COLO668 (cell line): ENCODE measurements at regions not wholly inside any gene's neighbourhood (a gene's known extent, or its start where the extent isn't known, plus 50 kb on each side); places are given as distances from the start of the nearest gene placed in this dataset.

Source experiments
- DNase-seq: peaks from one replicate; lab custom pipeline; 2025; ENCODE audit not compliant: unreplicated experiment; lab: John Stamatoyannopoulos, UW

DNA sequence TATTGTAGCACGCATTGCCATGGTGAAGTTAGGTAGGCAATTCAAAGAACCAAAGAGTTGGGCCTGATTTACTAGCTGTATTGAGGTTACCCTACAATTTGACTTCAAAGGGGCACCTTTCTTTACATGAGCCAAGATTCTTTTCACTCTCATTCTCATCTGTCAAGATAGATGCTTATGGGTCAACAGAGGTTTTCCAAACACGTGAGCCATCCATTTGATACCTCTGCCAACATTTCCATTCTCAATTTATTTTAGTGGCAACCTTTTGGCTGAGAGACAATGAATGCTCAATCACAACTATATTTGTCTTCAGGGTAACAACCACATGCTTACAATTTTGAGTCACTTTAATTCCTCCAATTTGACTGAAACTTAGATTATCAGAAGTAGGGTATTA, 370.6 kb upstream of the CDH20 start:
- DNase-seq: no peak

DNA sequence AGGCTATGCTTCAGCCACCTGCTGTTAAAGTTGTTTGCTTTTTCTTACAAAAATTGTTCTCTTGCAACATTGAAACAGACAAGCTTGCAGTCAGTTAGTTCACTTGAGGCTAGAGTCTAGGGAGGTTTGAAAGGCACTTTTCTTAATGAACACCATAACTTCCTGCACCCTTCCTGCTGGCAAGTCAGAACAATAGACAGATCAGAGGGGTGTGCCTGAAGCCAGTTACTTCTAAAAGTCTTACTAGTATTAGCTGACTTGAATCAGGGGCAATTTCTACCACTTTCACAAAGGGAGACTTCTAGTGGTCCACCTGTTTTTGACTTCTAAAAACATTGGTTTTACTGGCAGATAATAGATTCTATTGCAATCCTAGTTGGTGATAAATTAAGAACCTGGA, 367.4 kb upstream of the CDH20 start:
- no peak for DNase-seq

DNA sequence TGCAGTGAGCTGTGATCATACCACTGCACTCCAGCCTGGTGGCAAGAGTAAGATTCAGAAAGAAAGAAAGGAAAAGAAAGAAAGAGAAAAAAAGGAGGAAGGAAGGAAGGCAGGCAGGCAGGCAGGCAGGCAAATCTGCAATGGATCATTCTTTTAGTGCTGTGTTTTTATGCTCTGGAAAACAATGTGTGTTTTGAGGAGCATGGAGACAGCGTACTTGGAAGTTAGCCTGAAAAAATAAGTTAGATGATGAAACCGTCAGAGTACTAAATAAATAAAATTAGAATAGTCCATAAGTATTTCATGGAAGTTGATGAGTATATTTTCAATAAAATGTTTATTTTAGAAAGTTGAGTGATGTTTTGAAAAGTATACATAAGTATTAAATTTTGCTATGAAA, 366.4 kb upstream of the CDH20 start:
- DNase-seq: no peak

DNA sequence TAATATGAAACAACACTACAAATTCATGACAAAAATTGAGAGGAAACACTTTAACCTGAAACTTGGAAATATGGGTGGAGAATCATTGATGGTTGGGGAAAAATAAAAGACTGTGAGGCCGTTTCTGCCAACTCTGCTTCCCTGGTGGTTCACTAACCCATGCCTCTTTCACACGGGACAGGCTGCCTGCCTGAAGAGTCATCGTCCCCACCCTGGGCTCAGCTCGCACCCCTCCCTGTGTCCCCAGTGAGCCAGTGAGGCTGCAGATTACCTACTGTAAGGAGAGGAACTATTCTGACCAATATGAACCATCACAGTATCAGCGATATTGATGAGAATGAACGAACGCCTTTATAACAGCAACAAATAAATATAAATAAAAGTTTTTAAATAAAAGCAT, 357.8 kb upstream of the CDH20 start:
- DNase-seq: no peak

DNA sequence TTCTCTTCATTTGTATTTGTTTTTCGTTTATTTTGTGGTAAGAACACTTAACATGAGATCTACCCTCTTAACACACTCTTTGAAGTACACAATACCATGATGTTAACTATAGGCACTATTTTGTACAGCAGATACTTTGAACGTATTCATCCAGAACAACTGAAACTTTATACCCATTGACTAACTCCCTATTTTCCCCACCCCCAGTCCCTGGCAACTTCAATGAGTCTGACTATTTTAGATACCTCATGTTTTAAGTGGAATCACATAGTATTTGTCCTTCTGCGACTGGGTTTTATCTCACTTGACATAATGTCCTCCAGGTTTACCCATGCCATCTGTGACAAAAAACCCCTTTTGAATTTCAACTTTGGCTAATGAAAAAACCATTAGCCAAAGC, 356.3 kb upstream of the CDH20 start:
- DNase-seq: no peak

DNA sequence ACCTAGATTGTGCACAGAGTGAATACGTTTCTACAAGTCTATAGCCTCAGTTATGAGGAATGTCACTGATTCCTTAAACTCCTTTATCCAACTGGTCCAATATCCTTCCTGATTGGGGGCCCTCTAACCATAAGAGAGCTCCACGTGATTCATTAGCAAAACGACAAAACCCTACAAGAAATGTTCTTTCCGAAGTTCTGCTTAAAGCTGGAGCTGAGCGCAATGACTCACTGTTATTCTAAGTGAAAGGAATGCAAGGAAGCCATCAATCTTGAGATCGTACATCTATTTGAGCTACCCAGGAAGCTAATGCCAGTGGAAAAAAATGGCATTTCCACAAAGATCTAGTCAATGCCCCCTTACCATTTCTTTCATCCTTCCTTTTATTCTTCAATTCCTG, 354.9 kb upstream of the CDH20 start:
- no peak for DNase-seq

DNA sequence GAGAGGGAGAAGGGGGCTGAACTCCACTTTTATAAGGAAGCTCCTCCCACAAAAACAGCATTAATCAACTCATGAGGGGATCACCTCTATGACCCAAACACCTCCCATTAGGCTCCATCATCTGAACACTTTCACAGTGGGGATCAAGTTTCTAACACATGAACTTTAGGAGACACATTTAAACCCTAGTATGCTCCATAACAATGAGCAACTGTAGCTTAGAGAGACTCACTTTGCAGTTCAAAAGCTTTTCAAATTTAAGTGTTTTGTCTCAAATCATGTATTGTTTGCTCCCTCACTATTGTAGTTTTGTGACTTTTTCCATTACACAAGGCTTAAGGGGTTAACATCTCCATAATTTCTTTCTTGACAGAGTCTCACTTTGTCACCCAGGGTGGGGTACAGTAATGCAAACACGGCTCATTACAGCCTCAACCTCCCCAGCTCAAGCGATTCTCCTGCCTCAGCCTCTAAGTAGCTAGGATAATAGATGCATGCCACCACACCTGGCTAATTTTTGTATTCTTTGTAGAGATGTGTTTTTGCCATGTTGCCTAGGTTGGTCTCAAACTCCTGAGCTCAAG, 352.7 kb upstream of the CDH20 start:
- DNase-seq: no peak

DNA sequence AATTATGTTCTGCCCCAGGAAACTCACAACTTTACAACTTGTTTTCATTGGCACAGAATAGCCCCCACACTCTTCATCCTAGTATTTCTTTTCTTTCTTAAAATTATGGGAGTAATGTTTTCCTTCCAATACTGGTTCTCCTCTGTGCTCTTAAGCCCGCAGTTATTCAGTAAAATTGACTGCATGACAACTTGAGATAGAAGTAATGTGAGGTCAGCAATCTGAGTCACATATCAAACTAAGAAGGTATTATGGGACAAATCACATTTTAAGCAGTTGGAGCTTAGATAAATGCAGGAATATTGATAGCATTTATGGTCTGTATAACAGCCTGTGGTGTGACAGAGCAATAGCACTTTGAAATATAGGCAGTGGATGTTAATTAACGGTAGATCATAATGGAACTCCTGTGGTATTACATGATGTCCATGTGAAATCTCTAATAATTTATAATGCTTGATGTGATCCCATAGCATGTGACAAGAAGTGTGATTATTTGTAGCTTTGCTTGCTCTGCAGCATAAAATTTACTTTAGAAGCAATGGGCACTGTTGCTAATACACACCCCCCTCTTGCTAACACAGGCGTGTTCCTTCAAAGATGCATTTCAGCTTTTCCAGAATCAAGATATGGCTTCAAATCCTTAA, 351.4 kb upstream of the CDH20 start:
- no peak for DNase-seq

DNA sequence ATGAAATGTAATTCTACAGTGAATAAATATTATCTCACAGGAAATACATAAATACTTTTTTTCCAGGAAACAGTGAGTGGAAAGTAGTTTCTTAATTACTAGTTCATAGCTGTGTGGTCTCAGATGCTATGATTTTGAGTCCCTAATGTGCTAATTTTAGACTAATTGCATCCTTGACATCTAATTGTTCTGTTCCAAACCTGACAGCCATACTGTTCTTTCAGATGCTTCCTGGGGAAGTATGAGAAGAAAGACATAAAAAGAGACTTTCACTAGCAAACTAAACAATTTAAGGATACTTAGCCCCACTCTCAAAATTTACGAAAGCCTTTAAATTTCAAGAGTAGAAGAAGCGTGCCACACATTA, 350.9 kb upstream of the CDH20 start:
- no peak for DNase-seq

DNA sequence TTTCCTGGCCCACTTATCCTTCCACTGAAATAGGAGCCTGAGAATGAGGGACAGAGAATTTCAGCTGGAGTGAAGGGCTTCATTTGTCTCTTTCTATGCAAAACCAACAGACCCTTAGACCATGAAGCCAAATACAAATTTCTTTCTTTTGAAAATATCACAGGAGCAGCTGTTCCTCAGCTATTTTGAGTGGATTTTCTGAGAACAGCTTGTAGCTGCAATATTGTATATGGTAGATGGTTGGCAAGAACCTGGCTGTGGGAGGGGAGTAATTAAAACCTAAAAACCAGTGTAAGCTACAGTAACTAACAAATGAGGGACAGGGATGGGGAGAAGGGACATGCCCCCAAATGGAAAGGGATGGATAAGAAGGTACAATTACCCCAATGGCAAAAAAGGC, 350.3 kb upstream of the CDH20 start:
- no peak for DNase-seq

DNA sequence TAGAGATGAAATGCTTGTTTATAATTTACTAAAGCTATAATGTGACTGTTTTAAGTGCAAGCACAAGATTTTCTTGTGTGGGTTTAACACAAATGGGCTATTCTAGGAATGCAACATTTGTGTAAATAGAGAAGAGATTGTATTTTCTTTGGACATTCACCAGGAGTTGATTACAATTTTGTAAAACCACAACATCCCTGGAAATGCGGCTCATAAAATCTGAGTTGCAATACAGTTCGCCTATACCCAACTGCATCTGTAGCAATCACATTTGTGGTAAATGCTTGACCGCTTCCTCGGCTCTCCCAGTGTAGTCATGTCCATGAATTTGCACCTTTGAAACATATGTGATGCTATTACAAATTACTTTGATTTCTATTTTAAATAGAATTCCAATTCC, 348.7 kb upstream of the CDH20 start:
- DNase-seq: no peak

DNA sequence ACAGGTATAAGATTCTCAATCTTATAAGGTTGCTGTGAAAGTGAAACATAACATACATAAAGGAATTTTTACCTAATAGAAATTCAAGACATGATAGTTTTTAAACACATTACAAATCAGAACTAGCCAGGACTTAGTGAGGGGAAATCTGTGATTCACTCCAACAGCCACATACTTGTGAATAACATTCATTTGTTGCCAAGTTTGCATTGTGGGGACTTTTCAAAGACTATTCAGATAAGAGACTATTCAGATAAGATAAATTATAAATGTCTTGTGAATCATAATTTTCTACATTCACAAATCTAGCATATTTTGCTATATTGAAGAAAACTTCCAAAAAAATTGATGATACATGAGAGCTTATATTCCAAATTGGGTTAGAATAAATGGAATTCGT, 345.3 kb upstream of the CDH20 start:
- no peak for DNase-seq

DNA sequence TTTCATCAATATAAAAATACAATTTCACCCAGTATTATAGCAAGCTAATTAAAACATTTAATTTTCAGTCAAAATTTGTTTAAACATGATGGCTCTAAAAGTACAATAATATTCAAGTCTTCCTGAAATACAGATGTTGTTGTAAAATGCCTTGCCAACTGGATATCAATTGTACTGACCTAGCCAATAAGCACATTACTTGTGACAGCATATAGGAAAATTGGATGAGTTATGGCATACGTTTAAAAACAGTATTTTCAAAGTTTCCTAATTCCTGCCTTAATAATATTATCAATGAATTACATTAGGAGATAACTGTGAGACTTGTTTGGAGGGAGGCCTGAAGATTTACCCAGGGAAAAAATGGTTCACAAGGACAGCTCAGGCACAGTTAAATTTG, 336.9 kb upstream of the CDH20 start:
- no peak for DNase-seq

DNA sequence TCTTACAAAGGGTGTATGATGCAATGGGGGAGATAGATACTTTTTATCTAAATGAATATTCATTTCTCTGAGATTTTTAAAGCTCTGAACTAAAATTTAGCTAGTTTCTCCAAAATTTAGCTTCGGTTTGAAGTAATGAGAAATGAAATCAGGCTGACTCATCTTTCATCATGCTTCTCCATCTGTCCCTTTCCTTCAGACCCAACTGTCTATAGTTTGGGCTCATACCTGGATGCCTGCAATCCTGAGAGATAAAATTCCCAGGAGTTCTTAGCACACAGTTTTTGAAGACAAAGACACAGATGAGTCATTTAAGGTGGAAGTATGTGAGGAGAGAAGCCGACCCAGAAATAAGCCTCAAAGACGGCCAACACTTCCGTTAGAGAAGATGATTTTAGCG, 336.4 kb upstream of the CDH20 start:
- DNase-seq: no peak

DNA sequence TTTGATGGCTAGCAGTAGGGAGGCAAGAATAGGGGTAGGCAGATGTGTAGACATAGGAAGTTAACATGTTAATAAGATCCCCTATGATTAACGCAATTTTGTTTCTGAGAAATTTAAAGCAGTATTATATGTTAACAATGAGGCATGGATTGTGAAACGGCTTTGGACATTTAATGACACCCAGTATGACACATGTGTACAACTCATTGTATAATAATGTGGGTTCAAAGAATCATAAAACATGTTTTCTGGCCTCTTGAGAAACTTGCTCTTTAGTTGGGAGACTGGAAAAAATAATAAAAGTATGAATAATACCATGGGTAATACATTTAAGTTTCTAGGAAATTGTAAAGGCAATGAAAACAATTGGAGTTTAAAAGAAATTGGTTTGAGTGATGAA, 332.1 kb upstream of the CDH20 start:
- no peak for DNase-seq

DNA sequence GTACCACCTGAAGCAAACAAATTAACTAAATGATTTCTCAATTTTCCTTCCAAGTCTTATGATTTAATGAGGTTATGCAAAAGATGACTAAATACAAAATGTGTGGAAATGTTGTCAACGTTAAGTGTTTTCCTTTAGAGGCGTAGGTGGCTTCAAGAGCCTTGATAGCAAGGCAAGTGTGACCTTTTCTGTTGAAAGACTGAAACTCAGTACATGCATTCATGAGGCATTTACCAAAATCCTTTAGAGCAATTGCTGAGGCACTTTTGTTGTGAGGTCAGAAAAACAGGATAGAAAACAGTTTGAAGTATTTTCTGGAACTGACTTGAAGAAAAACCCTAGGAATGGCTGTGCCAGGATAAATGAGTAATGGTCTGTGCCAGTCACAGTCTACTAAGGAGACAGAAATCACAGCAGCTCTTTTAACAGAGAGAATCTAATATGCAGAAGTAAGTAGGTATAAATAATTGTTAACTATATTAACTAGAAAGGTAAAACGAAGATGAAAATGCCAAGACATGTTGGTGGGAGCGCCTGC, 326.5 kb upstream of the CDH20 start:
- no peak for DNase-seq

DNA sequence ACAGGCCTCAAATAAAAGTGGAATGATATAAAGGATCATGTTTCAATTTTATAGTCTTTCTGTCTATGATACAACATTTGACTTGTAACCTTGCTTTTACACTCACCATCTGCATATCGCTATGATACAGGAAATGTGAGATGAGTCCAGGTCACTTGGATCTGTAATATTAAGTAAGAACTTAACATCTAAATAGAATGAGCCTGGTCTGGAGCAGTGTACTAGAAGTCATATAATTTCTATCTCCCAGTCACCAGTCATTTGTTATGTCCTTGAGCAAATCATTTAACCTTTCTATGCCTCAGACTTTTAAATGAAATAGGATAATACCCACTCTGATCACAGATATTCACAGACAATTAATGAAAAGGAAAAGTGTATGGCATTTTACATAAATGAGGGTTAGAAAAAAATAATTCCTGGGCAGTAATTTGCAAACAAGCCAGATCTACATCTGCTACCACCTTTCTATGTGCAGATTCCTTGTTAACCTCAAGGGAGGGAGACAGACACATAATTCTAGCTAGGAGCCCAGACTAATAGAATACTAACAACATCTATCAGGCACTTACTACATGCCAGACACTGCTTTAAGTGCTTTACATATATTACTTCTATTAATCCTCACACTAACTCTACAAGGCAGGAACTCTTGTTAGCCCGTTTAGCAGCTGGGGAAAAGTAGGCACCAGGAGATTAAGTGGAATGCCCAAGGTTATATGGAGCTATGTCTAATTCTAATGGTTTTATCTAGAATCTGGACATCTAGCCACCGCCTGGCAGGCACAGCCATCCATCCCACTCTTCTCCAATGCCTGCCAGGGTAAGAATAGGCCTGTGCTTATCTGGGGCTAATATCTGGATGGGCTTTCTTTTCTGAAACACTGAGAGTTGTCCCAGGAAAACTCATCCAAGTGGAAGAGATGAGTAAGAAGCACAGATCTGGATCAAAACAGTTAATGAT, 313.6 kb upstream of the CDH20 start:
- DNase-seq: no peak

DNA sequence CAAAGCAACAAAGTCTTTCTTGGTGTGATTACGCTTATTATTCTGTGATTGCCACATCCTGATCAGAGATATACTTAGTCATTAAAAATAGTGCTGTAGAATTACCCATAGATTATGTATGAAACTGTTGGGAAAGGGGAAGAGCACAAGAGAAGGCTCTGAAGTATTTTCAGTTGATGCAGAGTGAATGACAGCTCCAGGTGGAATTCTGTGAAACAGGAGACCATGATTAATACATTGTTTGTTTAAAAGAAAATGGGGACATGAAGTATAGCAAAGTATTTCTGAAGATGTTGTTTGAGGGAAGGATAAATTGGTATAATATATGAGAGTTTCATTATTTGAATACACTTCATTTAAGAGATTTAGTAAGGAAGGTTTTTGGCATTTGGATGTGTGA, 307.6 kb upstream of the CDH20 start:
- DNase-seq: no peak

DNA sequence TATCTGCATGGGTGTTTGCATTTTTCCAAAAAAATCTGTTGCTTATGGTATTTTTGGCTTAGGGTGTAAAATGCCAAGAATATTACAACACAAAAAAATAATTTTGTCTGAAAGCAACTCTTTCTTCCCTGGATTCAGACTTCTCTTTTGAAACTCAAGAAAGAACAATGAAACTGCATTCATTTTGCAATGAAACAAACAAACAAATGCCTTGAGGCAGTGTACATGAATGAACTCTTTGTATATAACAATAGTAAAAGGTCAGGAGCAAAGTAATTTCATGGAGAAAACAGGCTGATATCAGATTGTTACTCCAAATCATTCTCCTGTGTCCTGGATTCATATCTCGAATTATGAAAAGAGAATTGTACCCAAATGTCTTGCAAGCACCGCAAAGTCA, 301.6 kb upstream of the CDH20 start:
- no peak for DNase-seq

DNA sequence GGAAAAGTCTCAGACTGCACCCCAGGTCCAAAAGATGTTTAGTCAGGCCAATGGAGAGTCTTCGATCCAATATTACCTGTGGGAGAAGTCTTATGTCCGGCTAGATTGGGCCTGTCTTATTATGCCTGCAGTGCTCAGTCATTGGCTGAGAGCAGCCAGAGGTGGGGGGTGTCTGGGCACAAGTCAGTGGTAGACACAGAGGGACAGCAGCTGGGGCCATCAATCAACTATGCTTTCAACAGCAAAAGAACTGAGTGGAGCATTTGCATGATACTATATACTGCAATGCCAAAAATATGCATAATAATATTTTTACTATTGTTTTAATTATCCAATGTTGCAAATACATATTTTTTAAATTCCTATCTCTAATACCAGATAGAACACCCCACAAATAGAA, 298.6 kb upstream of the CDH20 start:
- no peak for DNase-seq

DNA sequence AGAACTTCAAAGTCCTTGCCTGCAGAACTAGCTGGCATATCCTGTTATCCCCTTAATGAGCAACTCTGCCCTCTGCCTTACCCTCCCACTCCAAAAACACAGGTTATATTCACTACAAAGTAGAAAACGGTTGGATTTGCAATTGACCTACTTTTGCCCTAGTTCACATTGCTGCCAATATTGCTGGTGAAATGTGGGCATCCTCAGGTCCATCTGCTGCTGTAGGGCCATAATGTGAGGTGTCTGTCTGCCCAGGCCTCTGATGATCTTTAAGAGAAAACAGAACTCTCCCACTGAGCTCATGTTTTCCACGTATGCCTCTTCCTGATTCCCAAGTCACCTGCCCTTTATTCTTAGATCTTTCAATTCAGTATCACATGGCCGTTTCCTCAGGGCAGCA, 294.0 kb upstream of the CDH20 start:
- DNase-seq: no peak

DNA sequence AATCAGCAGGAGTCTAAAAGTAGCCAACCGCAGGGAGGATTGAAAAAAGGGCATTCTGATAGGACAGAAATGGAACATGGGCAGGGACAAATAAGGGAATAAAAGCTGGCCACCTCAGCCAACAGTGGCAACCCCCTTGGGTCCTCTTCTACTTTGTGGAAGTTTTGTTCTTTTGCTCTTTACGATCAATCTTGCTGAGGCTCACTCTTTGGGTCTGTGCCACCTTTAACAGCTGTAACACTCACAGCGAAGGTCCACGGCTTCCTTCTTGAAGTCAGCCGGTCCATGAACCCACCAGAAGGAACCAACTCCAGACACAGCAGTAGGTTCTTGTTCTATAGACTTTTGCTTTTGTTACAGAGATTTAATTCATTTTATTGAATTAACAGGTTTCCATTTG, 285.4 kb upstream of the CDH20 start:
- DNase-seq: no peak
